HG03103 (cell line): ENCODE measurements at regions not wholly inside any gene's neighbourhood (a gene's known extent, or its start where the extent isn't known, plus 50 kb on each side); places are given as distances from the start of the nearest gene placed in this dataset.

ENCODE experiments used
- ATAC-seq: cut with Tn5 transposase; IDR thresholded peaks from one replicate; pipeline ENCODE4 v1.9.1; 2021; ENCODE audit warnings: low read depth; ENCODE audit not compliant: unreplicated experiment

DNA sequence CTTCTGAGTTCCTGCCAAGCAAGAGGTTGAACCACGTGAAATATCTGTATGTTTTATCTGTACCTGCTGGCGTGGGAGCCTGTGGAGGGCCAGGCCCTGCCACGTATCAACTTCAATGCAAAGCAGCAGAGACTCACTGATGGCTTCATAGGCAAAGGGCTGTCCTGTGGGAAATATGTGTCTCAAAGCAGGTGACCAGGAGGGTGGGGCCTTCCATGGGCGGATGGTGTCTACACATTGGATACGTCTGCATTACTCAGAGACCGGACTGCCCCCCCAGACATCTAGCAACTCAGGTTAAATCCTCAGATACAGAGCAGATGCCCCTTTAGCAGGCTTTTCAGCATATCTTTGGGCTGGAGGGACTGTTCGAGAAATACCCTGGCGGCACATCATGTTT lies 210.8 kb upstream of the C1orf174 start:
- ATAC-seq, result no peak

DNA sequence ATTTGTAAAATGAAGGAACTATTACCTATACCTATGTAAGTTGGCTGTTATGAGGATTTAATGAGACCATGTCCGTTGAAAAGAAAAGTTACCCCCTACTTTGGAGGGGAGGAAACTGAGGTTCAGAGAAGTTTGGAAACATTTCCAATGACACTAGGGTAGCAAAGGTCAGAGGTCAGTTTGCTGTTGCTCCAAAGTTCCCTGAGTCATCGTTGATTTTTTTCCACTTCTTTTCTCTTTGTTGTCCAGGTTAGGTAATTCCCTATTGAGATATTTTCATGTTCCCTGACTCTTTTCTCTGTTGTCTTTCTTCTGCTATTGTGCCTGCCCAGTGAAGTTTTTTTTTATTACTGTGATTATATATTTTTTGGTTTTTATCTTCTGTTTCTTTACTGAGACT lies 213.8 kb upstream of the C1orf174 start:
- ATAC-seq, result no peak

DNA sequence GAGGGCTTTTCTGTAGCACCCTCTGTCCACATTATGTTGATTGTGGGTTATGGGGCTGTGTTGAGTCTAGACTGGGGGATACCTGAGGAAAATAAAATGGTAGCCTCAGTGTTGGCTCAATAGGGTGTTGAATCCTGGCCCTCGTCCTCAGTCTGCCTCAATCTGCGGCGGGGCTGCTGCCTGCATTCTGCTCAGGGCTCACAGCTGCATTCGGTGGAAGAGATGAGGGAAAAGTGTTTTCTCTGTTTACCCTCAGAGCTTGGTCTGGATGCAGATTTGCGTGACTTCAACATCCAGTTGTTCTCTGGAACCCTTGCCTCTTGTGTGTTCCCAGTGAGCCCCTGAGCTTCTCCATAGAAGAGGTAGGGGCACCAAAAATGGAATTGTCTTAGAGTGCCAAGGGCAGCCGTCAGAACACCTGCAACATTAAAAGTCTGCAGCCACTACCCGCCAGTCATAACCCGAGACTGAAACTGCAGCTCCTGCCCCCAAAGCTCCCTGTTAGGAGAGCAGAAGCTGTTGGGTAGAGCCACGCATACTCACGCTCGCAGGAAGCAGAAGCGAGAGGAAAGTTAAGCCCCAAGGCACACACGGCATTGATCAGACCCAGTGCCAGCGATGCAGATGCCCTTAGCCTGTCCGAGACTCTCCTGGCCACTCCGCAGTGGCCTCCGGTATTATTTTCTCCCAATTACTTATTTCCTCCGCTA lies 215.3 kb upstream of the C1orf174 start:
- no peak for ATAC-seq

DNA sequence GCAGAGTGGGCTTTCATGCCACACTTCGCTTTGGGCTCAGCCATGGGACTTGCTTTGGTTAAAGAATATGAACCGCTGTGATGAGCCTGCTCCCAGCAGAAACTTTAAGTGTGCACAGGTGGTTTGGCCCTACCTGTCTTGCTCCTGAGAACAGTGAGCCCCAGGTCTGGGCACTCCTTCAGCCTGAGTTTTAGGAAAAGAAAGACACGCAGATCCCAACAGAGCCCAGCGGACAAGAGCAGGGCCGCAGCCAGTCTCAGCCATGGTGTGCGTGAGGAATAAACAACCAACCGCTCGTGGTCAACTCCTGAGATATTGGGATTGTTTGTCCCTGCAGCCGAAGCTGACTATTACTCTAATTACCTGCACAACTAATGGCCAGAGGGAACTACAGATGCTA lies 217.1 kb upstream of the C1orf174 start:
- no peak for ATAC-seq

DNA sequence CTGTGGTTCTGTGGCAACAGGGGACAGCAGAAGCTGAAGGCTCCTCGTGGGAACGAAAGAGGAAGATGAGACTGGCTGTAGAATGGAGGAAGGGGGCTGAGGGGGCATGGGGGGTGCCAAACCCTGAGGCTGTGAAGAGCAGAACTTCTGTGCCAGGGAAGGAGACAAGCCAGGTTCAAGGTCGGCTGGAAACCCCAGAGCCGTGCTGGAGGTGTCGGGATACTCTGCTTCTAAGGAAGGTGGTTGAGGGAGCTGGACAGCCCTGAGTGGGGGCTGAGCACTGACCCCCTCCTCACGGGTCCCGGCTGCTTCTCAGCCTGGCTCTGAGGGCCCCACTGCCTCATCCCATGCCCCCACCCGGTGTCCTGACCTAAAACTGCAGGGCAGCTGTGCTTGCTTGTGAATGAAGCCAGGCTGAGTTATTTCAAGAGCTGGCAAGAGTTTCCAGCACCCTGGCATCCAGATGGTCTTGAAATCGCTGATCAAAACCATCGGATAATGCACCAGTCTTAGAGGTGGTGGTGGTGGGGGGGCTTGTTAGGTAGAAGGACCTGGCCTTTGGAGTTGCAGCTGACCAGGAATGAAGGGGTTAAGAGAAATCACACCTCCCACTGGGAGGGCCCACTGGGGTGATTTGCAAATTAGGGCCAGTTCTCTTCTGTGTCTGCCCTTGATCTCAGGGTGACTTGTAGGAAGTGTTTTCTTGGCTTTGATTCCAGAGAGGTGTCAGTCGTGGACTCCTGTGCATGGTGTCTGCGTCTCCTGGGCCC lies 218.9 kb upstream of the C1orf174 start:
- ATAC-seq, result no peak

DNA sequence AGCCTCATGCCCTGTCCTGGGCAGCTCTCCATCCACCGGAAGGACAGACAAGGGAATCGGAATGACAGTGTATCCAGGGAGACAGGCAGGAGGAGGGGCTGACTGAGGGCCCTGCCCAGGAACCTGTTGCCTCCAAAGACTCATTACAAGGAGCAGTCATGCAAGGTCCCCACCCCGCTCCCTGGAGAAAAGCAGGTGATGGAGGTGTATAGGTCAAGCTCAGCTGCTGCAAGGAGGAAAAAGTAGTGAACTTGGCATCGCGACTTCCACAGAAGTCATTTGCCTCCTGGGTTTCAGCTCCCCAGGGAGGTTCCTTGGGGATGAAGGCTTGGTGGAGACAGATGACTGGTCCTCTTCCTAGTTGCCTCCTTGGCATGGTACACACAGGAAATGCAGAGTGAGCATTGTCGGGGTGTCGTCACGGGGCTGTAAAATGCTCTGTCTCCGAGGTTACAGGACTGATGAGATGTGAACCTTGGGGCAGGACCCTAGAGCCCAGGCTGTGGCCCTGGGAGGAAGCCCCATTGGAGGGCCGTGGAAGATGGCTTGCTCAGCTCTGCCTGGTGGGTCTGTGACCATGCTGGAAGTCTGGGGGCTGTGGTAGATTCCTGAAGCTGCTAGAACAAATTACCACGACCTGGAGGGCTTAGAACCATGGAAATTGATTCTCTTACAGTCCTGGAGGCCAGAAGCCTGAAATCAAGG lies 219.6 kb upstream of the C1orf174 start:
- ATAC-seq, result no peak

DNA sequence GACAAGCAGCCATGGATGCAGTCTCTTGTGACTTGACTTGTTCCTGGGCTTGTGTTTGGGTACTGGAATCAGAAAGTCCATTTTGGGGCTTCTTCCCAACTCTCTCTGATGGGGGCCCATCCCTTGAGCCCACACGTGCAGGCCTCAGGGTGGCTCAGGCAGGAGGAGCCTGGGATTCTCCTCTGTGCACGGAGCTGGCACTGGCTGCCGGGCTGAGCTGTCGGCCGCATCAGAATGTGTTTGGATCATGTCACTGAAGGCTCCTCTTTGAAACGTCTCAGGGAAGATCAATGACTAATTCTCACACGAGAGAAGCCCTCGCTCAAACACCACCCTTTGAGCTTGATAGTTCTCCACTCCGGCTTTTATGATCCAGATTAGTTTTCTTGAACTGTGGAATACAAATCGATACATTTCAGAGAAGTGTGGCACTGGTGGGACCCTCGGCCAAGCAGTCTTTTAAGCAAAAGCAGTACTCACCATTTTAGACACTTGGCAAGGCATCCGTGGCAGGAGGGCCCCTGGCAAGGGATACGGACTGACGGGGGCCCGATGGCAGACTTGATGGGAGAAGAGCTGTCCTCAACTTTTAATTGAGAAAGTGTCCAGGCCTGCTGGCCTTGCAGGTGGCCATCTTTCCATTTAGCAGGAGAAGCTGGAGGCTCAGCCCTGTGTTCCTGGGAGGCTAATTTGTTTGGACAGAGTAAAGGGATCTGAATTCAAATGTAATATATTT lies 220.7 kb upstream of the C1orf174 start:
- no peak for ATAC-seq

DNA sequence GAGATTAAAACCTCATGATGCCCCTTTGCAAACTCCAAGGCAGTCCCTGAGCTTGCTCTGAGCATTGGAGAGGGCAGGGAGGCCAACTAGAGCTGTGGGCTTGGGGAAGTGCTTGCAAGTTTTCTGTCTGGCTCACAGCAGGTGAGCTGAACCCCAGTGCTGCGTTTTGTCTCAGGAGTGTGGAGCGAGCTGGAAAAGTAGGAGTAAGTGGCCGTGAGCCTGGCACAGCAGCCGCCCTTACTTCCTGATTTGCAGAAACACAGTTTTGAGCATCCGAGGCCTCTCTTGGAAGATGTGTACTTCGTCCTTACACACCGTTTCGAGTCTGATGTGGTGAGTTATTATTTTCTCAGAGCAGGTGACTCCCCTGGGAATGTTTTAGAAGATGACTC lies 221.2 kb upstream of the C1orf174 start:
- ATAC-seq, result no peak

DNA sequence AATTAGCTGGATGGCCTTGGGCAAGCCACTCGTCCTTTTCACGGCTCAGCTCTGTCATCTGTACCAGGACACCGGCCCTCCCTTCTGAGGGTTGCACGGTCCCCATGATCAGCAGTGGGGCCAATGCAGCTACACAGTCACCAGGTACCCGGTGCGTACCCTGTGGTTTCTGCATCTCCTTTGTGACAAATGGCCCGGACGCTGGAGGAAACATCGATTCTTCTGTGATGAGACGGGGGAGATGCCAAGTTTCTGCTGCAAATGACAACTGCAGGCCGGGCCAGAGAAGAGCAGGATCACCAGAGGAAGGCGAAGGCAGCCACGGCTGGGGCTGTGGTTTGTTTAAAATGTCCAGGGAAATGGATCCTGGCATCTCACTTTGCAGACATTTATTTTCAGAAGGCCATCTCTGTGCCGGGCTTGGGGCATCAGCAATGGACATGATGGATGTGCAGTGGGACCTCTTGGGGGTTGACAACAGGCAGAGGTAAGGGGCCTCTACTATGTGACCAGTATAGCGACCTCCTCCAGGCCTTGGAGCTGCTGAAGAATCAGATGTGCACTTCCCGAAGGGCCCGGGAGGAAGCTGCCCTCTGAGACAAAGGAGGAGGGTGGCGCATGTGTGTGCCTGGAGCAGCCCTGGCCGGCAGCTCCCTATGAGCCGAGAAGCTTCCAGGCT lies 221.9 kb upstream of the C1orf174 start:
- no peak for ATAC-seq

DNA sequence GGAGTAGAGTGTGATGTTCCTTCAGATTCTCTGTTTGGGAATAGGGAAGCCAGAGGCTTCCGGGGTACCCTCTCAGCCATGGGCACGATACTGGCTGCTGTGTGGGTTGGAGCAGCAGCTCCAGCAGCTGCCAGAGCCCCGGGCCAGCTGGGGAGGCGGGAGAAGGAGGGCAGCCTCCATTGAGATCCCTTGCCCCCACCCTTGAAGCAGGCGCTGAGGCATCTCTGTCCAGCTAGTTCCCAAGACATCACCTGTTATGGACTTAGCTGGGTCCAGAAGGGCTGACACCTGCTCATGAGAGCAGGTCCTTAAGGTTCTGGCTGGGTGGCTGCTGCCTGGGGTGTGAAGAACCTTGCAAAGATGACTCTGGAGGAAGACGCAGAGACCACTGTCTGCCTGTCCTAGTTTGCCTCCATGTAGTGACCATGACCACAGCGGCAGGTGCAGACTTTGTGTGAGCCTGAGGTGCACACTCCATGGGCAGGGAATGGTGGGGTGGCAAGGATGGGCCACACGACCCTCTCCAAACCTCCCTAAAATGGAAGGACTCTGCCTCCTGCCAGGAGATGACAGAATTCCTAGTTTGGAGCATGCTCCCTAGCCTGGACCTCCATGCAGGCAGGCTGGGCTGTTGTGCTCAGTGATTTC lies 222.6 kb upstream of the C1orf174 start:
- no peak for ATAC-seq

DNA sequence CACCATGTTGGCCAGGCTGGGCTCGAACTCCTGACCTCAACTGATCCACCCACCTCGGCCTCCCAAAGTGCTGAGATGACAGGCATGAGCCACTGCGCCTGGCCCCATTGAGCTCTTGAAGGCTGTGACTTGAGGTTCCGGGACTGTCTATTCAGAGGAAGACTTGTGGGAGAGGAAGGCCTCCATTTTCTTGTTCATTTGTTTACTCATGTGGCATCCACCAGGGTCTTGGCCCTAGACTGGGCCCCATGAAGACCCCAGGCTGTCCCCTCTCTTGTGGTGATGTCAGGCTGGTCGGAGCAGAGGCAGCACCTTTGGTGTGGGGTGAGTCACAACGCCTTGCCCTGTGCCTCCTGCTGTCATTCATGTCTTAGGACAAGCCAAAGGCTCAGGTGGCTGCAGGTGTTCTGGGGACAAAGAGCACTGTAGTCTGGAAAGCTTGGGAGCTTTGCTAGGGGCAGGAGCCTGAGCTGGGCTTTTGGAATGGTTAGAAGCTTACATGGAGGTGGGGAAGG lies 224.6 kb upstream of the C1orf174 start:
- ATAC-seq, result no peak

DNA sequence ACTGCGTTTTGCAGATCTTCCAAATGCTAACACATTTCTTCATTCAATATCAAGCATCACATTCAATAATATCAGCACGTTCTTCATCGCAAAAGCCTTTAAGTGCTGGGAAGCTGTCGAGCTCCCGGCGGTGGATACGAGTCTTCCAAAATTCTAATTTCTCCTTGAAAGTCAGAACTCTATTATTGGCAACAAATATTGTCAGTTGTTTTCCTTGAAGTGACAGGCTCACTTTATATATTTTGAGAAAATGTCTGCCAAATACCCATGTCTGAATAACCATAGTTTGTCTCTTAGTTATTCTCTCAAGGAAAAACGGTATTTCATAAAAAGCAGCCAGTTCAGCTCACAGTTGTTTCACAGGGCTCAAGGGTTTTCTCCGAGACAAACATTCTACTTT lies 226.2 kb upstream of the C1orf174 start:
- no peak for ATAC-seq

DNA sequence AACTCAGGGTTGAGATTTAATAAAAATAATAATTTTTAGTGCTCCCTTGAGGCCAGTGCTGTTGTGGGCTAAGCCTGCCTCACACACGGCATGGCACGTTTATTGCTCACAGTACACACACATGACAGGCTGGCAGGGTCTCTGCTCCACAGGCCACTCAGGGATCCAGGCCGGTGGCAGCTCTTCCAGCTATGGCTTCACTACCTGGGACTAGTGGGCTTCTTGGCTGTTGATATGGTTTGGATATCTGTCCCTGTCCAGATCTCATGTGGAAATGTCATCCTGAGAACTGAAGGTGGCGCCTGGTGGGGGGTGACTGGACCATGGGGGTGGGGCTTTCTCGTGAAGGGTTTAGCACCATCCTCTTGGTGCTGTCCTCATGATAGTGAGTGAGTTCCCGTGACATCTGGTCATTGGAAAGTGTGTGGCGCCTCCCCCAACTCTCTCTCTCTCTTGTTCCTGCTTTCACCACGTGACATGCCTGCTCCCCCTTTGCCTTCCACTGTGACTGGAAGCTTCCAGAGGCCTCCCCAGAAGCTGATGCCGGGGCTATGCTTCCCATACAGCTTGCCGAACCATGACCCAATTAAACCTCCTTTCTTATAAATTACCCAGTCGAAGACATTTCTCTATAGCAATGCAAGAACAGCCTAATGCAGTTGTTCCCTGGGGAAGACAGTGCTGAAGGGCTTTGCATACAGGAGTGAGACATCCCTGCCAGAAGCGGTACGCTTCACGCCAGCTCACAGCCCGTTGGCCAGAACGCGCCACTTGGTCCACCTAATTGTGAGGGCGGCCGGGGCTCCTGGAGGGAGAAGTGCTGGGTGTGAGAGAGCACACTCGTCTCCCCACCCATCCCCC lies 226.9 kb upstream of the C1orf174 start:
- no peak for ATAC-seq

DNA sequence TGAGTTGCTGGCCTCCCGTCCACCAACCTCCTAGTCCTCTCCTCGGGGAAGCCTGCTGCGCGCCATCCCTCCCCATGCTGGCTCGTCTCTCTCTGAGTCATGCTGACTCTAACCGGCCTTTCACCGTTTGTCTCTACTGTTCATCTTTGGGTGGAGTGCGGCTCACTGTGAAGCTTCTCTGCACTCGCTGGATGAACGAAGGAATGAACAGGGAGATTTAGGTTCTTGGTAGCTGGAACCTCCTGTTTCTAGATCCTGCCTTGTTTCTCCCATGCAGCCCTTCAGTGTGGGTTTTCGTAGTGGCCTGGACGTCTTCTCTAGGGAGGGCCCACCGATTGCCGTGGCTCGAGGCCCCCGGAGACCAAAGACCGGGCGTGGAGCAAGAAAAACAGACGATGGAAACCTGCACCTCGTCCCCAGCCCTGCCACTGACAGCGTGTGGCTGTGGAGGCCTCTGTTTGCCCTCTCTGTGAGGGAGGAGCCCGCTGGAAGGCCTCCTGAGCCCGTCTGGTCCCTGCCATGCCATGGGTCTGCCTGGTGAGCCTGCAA lies 227.6 kb upstream of the C1orf174 start:
- no peak for ATAC-seq

DNA sequence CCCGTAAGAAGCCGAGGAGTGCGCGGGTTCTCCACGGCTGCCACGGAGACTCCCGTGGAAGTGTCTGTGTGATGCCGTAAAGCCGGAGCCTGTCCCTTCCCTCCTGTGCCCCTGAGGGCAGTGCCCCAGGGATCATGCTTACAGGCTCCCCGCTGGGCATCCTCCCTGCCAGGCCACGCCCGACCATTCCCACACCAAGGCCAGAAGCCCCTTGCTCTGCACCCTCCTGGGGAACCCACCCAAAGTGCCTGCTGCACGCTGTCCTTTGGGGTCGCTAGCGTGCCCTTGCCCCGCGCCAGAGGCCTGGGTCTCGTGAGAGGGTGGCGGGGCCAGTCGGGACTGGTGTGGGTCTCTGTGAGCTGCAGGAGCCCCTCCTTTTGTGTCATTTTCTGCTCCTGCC lies 228.5 kb upstream of the C1orf174 start:
- no peak for ATAC-seq

DNA sequence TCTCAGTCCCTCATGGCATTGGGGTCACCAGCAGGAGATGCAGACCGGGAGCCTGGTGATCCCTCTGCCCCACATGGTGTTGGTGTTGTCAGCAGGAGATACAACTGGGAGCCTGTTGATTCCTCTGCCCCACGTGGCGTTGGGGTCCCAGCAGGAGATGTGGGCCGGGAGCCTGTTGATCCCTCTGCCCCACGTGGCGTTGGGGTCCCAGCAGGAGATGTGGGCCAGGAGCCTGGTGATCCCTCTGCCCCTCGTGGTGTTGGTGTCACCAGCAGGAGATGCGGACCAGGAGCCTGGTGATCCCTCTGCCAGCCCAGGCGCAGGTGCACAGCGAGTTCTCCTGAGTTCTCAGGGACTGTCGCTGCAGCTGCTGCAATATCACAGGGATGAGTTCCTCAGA lies 229.6 kb upstream of the C1orf174 start:
- no peak for ATAC-seq

DNA sequence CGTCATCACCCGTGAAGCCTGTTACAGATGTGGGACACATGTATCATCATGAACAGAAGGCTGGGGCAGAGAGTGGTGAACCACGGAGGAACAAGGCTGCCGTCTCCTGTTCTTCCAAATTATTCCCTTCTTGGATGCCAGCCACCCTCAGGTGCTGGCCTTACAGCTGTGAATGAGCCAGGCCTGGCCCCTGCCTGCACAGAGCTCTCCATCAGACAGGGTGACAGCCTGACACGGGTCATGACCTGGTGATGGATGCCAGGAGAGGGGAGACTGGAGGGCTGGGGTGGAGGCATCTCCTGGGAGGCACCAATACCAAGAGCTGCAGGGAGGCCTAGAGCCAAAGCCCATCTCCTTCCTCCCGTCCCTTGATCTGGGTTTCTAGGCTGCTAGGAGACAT lies 230.0 kb upstream of the C1orf174 start:
- ATAC-seq, result no peak

DNA sequence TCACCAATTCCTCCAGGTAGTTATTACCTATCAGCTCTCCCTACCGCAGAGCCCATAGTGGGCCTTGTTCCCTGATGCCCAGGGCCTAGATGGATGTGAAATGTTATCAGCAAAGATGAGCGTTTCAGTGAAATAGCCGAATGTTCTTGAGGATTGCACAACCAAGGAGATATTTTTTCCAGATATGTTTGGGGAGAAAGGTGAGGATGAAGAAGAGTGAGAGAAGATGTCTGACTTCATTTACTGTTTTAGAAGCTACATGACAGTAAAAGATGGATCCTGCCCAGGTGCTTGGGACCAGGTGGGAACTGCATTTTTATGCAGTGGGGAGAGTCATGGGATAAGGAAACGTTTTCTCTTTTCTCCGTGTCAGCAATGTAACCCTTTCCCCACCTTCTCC lies 231.7 kb upstream of the C1orf174 start:
- no peak for ATAC-seq
